ENCODE measurements at regions not wholly inside any gene's neighbourhood (a gene's known extent, or its start where the extent isn't known, plus 50 kb on each side); places are given as distances from the start of the nearest gene placed in this dataset.
"Not testable (repeated sequence)": the region's sequence is repeated elsewhere in the genome, so short reads cannot be mapped to it uniquely, and the experiment has no call there.

GRCh38 chr1:5120559-5120958 lies 466.1 kb downstream of the AJAP1 start:
- Histone ChIP-seq H3K9me2 (ENCODE audit: insufficient read depth, low read length) (no peaks in the 10 kb centered on the region), H3K9ac (ENCODE audit: low read length) (no peak overlapping the region), H3K4me3 (ENCODE audit: low read length) (no peak overlapping the region), H3F3A (ENCODE audit: insufficient read depth, low read length, poor library complexity, severe bottlenecking) (no peaks in the 10 kb centered on the region), H3K9me3 (ENCODE audit: low read length) (no peaks in the 10 kb centered on the region), H3K4me2 (ENCODE audit: low read length) (no peak overlapping the region), H2AFZ (ENCODE audit: low read depth, low read length) (no peak overlapping the region), H4K20me1 (ENCODE audit: insufficient read depth) (no peaks in the 10 kb centered on the region), H3K36me3 (ENCODE audit: insufficient read depth, low read length) (no peaks in the 10 kb centered on the region), H3K27ac (ENCODE audit: low read length) (no peak overlapping the region), H3K27me3 (ENCODE audit: insufficient read depth, low read depth, low read length) (no peaks in the 10 kb centered on the region), H3K79me2 (replicated peaks; ENCODE audit: insufficient read depth, low read length) (no peaks in the 10 kb centered on the region)
- no peak for TF ChIP-seq POLR2AphosphoS5 (IDR thresholded peaks at IDR 0.05)
- TF ChIP-seq SMC3 (conservative IDR thresholded peaks at IDR 0.05; ENCODE audit: poor library complexity), result no peak
- no peak for TF ChIP-seq EP300 (conservative IDR thresholded peaks at IDR 0.05; ENCODE audit: poor library complexity, severe bottlenecking)
- TF ChIP-seq MXI1 (conservative IDR thresholded peaks at IDR 0.05; ENCODE audit: poor library complexity, severe bottlenecking), result no peak
- TF ChIP-seq CTCF (IDR thresholded peaks at IDR 0.05; ENCODE audit: poor library complexity, severe bottlenecking), result no peak
- no peak for TF ChIP-seq RAD21 (conservative IDR thresholded peaks at IDR 0.05)
- no peak for TF ChIP-seq EZH2 (IDR thresholded peaks at IDR 0.05; ENCODE audit: borderline replicate concordance, insufficient read depth, low read length, poor library complexity, severe bottlenecking)

- no peaks in the 10 kb centered on the region for H3K36me3 ChIP-seq (ENCODE audit: insufficient read depth, low read length)
- H3K9me2 ChIP-seq (ENCODE audit: insufficient read depth, low read length), result no peaks in the 10 kb centered on the region
- no peak overlapping the region for H2AFZ ChIP-seq (ENCODE audit: low read depth, low read length)
- H3K9me3 ChIP-seq (ENCODE audit: low read length), result no peaks in the 10 kb centered on the region
- no peak overlapping the region for H3K4me3 ChIP-seq (ENCODE audit: low read length)
- no peak overlapping the region for H3K9ac ChIP-seq (ENCODE audit: low read length)
- H3F3A ChIP-seq (ENCODE audit: insufficient read depth, low read length, poor library complexity, severe bottlenecking), result no peaks in the 10 kb centered on the region
- H3K4me2 ChIP-seq (ENCODE audit: low read length), result no peak overlapping the region
- TF ChIP-seq SMC3 (conservative IDR thresholded peaks at IDR 0.05; ENCODE audit: poor library complexity) (peak; percentile 44), EZH2 (IDR thresholded peaks at IDR 0.05; ENCODE audit: borderline replicate concordance, insufficient read depth, low read length, poor library complexity, severe bottlenecking) (no peak), EP300 (conservative IDR thresholded peaks at IDR 0.05; ENCODE audit: poor library complexity, severe bottlenecking) (no peak), CTCF (IDR thresholded peaks at IDR 0.05; ENCODE audit: poor library complexity, severe bottlenecking) (peak; percentile 59), RAD21 (conservative IDR thresholded peaks at IDR 0.05) (peak; percentile 31), MXI1 (conservative IDR thresholded peaks at IDR 0.05; ENCODE audit: poor library complexity, severe bottlenecking) (no peak), POLR2AphosphoS5 (IDR thresholded peaks at IDR 0.05) (no peak), REST (IDR thresholded peaks at IDR 0.05; ENCODE audit: borderline replicate concordance) (no peak), TAF1 (IDR thresholded peaks at IDR 0.05; ENCODE audit: low read depth) (no peak)
- no peaks in the 10 kb centered on the region for H3K79me2 ChIP-seq (replicated peaks; ENCODE audit: insufficient read depth, low read length)
- no peaks in the 10 kb centered on the region for H3K27me3 ChIP-seq (ENCODE audit: insufficient read depth, low read depth, low read length)
- H4K20me1 ChIP-seq (ENCODE audit: insufficient read depth), result no peaks in the 10 kb centered on the region
- H3K27ac ChIP-seq (ENCODE audit: low read length), result no peak overlapping the region
Observed at GRCh38 chr1:5119366-5120234, 465.2 kb downstream of the AJAP1 start.

DNA sequence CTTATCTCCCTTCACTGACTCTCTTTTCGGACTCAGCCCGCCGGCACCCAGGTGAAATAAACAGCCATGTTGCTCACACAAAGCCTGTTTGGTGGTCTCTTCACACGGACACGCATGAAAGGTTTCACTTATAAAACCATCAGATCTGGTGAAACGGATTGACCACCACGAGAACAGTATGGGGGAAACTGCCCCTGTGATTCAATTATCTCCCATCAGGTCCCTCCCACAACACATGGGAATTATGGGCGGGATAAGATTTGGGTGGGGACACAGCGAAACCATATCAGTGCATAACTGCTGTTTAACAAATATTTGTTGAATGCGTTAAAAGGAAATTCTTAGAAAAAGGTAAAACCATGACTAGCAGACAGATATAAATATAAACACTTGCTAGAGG lies 464.4 kb downstream of the AJAP1 start:
- H3K4me3 ChIP-seq (ENCODE audit: low read length); H3K79me2 ChIP-seq (replicated peaks; ENCODE audit: insufficient read depth, low read length); H4K20me1 ChIP-seq (ENCODE audit: insufficient read depth); H3K4me2 ChIP-seq (ENCODE audit: low read length); H3K9me2 ChIP-seq (ENCODE audit: insufficient read depth, low read length); H3K9me3 ChIP-seq (ENCODE audit: low read length); H3K27me3 ChIP-seq (ENCODE audit: insufficient read depth, low read depth, low read length); H3F3A ChIP-seq (ENCODE audit: insufficient read depth, low read length, poor library complexity, severe bottlenecking); H3K36me3 ChIP-seq (ENCODE audit: insufficient read depth, low read length); H3K9ac ChIP-seq (ENCODE audit: low read length); H2AFZ ChIP-seq (ENCODE audit: low read depth, low read length); H3K27ac ChIP-seq (ENCODE audit: low read length): not testable (repeated sequence)

GRCh38 chr1:5118292-5118691 lies 463.9 kb downstream of the AJAP1 start:
- not testable (repeated sequence) for H2AFZ ChIP-seq (ENCODE audit: low read depth, low read length); H3K4me2 ChIP-seq (ENCODE audit: low read length); H3K9ac ChIP-seq (ENCODE audit: low read length); H3K27me3 ChIP-seq (ENCODE audit: insufficient read depth, low read depth, low read length); H4K20me1 ChIP-seq (ENCODE audit: insufficient read depth); H3K4me3 ChIP-seq (ENCODE audit: low read length); H3K27ac ChIP-seq (ENCODE audit: low read length); H3K36me3 ChIP-seq (ENCODE audit: insufficient read depth, low read length); H3K9me3 ChIP-seq (ENCODE audit: low read length); H3K79me2 ChIP-seq (replicated peaks; ENCODE audit: insufficient read depth, low read length); H3F3A ChIP-seq (ENCODE audit: insufficient read depth, low read length, poor library complexity, severe bottlenecking); H3K9me2 ChIP-seq (ENCODE audit: insufficient read depth, low read length)
